HEK293 (cell line): ENCODE measurements at regions not wholly inside any gene's neighbourhood (a gene's known extent, or its start where the extent isn't known, plus 50 kb on each side); places are given as distances from the start of the nearest gene placed in this dataset.

ENCODE experiments used
- CTCF ChIA-PET: fragments of 350-600 bp; formaldehyde crosslinking; extraction: SDS; loops from one replicate; lab custom pipeline; 2021; ENCODE audit warnings: antibody characterized with exemption; lab: Yijun Ruan, JAX
- POLR2A ChIA-PET: fragments of 300-600 bp; formaldehyde crosslinking; extraction: SDS; loops from one replicate; lab custom pipeline; 2020; ENCODE audit warnings: antibody characterized with exemption, inconsistent platforms; lab: Yijun Ruan, JAX
- H3K27ac ChIP-seq: fragments of 200-500 bp; sonication (Bioruptor generic); 2 replicates; pipeline ENCODE4 v1.5.1; 2014; ENCODE audit warnings: low read depth, low read length, control low read depth, inconsistent platforms; ENCODE audit errors: extremely low read depth
- H3K36me3 ChIP-seq, 2 experiments: fragments of 200-500 bp in 1 of 2; sonication (Bioruptor generic) in 1 of 2; 1 replicate in 1 of 2; 2 replicates in 1 of 2; pipeline ENCODE4 v1.5.1; 2014 to 2017; ENCODE audit warnings: inconsistent platforms in 2 of 2, low read length in 2 of 2; ENCODE audit not compliant: control insufficient read depth in 2 of 2, insufficient read depth in 1 of 2
- H3K4me1 ChIP-seq: fragments of 200-500 bp; sonication (Bioruptor generic); 2 replicates; pipeline ENCODE4 v1.5.1; 2014; ENCODE audit warnings: mild to moderate bottlenecking, low read length, inconsistent platforms; ENCODE audit not compliant: control insufficient read depth, insufficient read depth
- H3K4me3 ChIP-seq: 2 replicates; pipeline ENCODE4 v1.5.1; 2011; ENCODE audit warnings: low read depth, mild to moderate bottlenecking, control low read depth, low read length, moderate library complexity
- H3K9me3 ChIP-seq: fragments of 200-500 bp; sonication (Bioruptor generic); 2 replicates; pipeline ENCODE4 v1.5.1; 2014; ENCODE audit warnings: low read depth, low read length, inconsistent platforms; ENCODE audit not compliant: control insufficient read depth, insufficient read depth
- EGR2 ChIP-seq: fragments of 450-650 bp; formaldehyde crosslinking; IDR thresholded peaks from 2 replicates; pipeline ENCODE4 v1.5.1; 2016; ENCODE audit warnings: low read depth, missing biosample characterization, missing genetic modification characterization
- GLI2 ChIP-seq: fragments of 450-650 bp; formaldehyde crosslinking; IDR thresholded peaks from 2 replicates; pipeline ENCODE4; 2017; ENCODE audit warnings: missing biosample characterization, missing genetic modification characterization, low read depth, borderline replicate concordance
- IKZF3 ChIP-seq: fragments of 450-650 bp; IDR thresholded peaks from 2 replicates; pipeline ENCODE4 v1.5.0; 2018; ENCODE audit warnings: missing biosample characterization, mild to moderate bottlenecking, missing genetic modification characterization, moderate library complexity
- OSR2 ChIP-seq: fragments of 450-650 bp; formaldehyde crosslinking; IDR thresholded peaks from 2 replicates; pipeline ENCODE4 v1.5.1; 2016; ENCODE audit warnings: missing biosample characterization, missing genetic modification characterization
- PRDM4 ChIP-seq: fragments of 450-650 bp; formaldehyde crosslinking; IDR thresholded peaks from 2 replicates; pipeline ENCODE4 v1.5.1; 2017; ENCODE audit warnings: missing biosample characterization, missing genetic modification characterization
- ZBTB7A ChIP-seq: fragments of 450-650 bp; formaldehyde crosslinking; IDR thresholded peaks from 2 replicates; pipeline ENCODE4 v1.5.1; 2016; ENCODE audit warnings: low read depth, missing biosample characterization, missing genetic modification characterization
- ZBTB8A ChIP-seq: fragments of 450-650 bp; formaldehyde crosslinking; IDR thresholded peaks from 2 replicates; pipeline ENCODE4 v1.5.1; 2016; ENCODE audit warnings: missing biosample characterization, missing genetic modification characterization
- ZEB2 ChIP-seq: fragments of 450-650 bp; formaldehyde crosslinking; IDR thresholded peaks from 2 replicates; pipeline ENCODE4 v1.5.1; 2016; ENCODE audit warnings: missing biosample characterization, missing genetic modification characterization
- ZFP69B ChIP-seq: fragments of 450-650 bp; formaldehyde crosslinking; IDR thresholded peaks from 2 replicates; pipeline ENCODE4 v1.5.1; 2016; ENCODE audit warnings: missing biosample characterization, missing genetic modification characterization
- ZIC2 ChIP-seq: fragments of 450-650 bp; formaldehyde crosslinking; IDR thresholded peaks from 2 replicates; pipeline ENCODE4 v1.5.1; 2016; ENCODE audit warnings: missing biosample characterization, missing genetic modification characterization
- ZNF10 ChIP-seq: fragments of 450-650 bp; formaldehyde crosslinking; IDR thresholded peaks from 2 replicates; pipeline ENCODE4 v1.5.1; 2017; ENCODE audit warnings: missing biosample characterization, missing genetic modification characterization
- ZNF121 ChIP-seq: fragments of 450-650 bp; formaldehyde crosslinking; IDR thresholded peaks from 2 replicates; pipeline ENCODE4 v1.5.1; 2016; ENCODE audit warnings: missing biosample characterization, missing genetic modification characterization
- ZNF155 ChIP-seq: fragments of 450-650 bp; formaldehyde crosslinking; IDR thresholded peaks from 2 replicates; pipeline ENCODE4 v1.5.1; 2016; ENCODE audit warnings: missing biosample characterization, missing genetic modification characterization
- ZNF157 ChIP-seq: fragments of 450-650 bp; formaldehyde crosslinking; IDR thresholded peaks from 2 replicates; pipeline ENCODE4 v1.5.1; 2016; ENCODE audit warnings: missing biosample characterization, missing genetic modification characterization
- ZNF214 ChIP-seq: fragments of 450-650 bp; formaldehyde crosslinking; IDR thresholded peaks from 2 replicates; pipeline ENCODE4 v1.5.1; 2017; ENCODE audit warnings: missing biosample characterization, mild to moderate bottlenecking, missing genetic modification characterization, borderline replicate concordance
- ZNF23 ChIP-seq: fragments of 450-650 bp; formaldehyde crosslinking; IDR thresholded peaks from 2 replicates; pipeline ENCODE4 v1.5.1; 2016; ENCODE audit warnings: missing biosample characterization, missing genetic modification characterization, borderline replicate concordance
- ZNF24 ChIP-seq: fragments of 450-650 bp; formaldehyde crosslinking; IDR thresholded peaks from 2 replicates; pipeline ENCODE4 v1.5.1; 2016; ENCODE audit warnings: missing biosample characterization, missing genetic modification characterization
- ZNF341 ChIP-seq: fragments of 450-650 bp; formaldehyde crosslinking; IDR thresholded peaks from 2 replicates; pipeline ENCODE4; 2016; ENCODE audit warnings: low read depth, missing biosample characterization, missing genetic modification characterization
- ZNF350 ChIP-seq: fragments of 450-650 bp; formaldehyde crosslinking; IDR thresholded peaks from 2 replicates; pipeline ENCODE4 v1.5.0; 2017; ENCODE audit warnings: missing biosample characterization, mild to moderate bottlenecking, missing genetic modification characterization
- ZNF354C ChIP-seq: fragments of 450-650 bp; formaldehyde crosslinking; IDR thresholded peaks from 2 replicates; pipeline ENCODE4 v1.5.1; 2016; ENCODE audit warnings: missing biosample characterization, missing genetic modification characterization, low read depth, borderline replicate concordance
- ZNF366 ChIP-seq: fragments of 450-650 bp; formaldehyde crosslinking; conservative IDR thresholded peaks from 2 replicates; pipeline ENCODE4 v1.5.1; 2016; ENCODE audit warnings: missing biosample characterization, missing genetic modification characterization
- ZNF426 ChIP-seq: fragments of 450-650 bp; formaldehyde crosslinking; IDR thresholded peaks from 2 replicates; pipeline ENCODE4 v1.5.1; 2017; ENCODE audit warnings: missing biosample characterization, missing genetic modification characterization, mild to moderate bottlenecking, inconsistent platforms, moderate library complexity
- ZNF449 ChIP-seq: fragments of 450-650 bp; formaldehyde crosslinking; IDR thresholded peaks from 2 replicates; pipeline ENCODE4 v1.5.1; 2017; ENCODE audit warnings: missing biosample characterization, mild to moderate bottlenecking, missing genetic modification characterization, moderate library complexity
- ZNF768 ChIP-seq: fragments of 450-650 bp; formaldehyde crosslinking; IDR thresholded peaks from 2 replicates; pipeline ENCODE4 v1.5.1; 2018; ENCODE audit warnings: missing biosample characterization, mild to moderate bottlenecking, missing genetic modification characterization
- ZNF792 ChIP-seq: fragments of 450-650 bp; formaldehyde crosslinking; IDR thresholded peaks from 2 replicates; pipeline ENCODE4 v1.5.1; 2016; ENCODE audit warnings: missing biosample characterization, missing genetic modification characterization

GRCh38 chr5:58315794-58316193 is 144.1 kb downstream of the PLK2 start:
- POLR2A ChIA-PET: no interaction called here
- CTCF ChIA-PET: interaction anchor here (0.7 kb wide), 1 partner anchor 394 kb away, joined by 3 read pairs; no protein-coding TSS in a partner anchor
- no peak for TF ChIP-seq IKZF3 (tag by site-specific recombination)
- TF ChIP-seq ZNF10 (tag by site-specific recombination): no peak
- no peak for TF ChIP-seq ZNF155 (tag by site-specific recombination)
- TF ChIP-seq ZNF354C: no peak
- no peak for TF ChIP-seq ZNF214 (tag by site-specific recombination)
- TF ChIP-seq ZNF24 (tag by site-specific recombination): no peak
- no peak for TF ChIP-seq ZNF23
- no peak for TF ChIP-seq ZNF426 (tag by site-specific recombination)
- no peak for TF ChIP-seq OSR2 (tag by site-specific recombination)
- TF ChIP-seq ZBTB7A (tag by site-specific recombination): no peak
- TF ChIP-seq ZNF121: no peak
- TF ChIP-seq ZNF792: no peak

GRCh38 chr5:58314356-58315210 is 145.3 kb downstream of the PLK2 start:
- no peak overlapping the region for H3K27ac ChIP-seq
- POLR2A ChIA-PET: no interaction called here
- CTCF ChIA-PET: interaction anchor here (0.7 kb wide), 1 partner anchor 21 kb away, joined by 5 read pairs; no protein-coding TSS in a partner anchor
- no peak for TF ChIP-seq ZIC2 (tag by site-specific recombination)
- TF ChIP-seq ZNF350 (tag by site-specific recombination): peak; percentile 58; the same call in 1 of the 2 replicates
- TF ChIP-seq, all 188 proteins: peak for 1
- Histone ChIP-seq H3K4me1 (no peaks in the 10 kb centered on the region), H3K9me3 (no peaks in the 10 kb centered on the region), H3K4me3 (no peak overlapping the region), H3K36me3 (no peaks in the 10 kb centered on the region)

More at GRCh38 chr5:58315794-58316193, 144.1 kb downstream of the PLK2 start:
- H3K4me3 ChIP-seq: no peak overlapping the region
- no peaks in the 10 kb centered on the region for H3K4me1 ChIP-seq
- H3K27ac ChIP-seq: no peak overlapping the region
- no peaks in the 10 kb centered on the region for H3K36me3 ChIP-seq
- no peaks in the 10 kb centered on the region for H3K9me3 ChIP-seq

GRCh38 chr5:58312299-58312698 is 147.6 kb downstream of the PLK2 start:
- CTCF ChIA-PET: interaction anchor here (0.6 to 0.7 kb wide), 3 partner anchors 16 to 428 kb away, joined by 3 to 5 read pairs (median 3); no protein-coding TSS in a partner anchor

More at GRCh38 chr5:58312299-58312698, 147.6 kb downstream of the PLK2 start:
- TF ChIP-seq ZFP69B (tag by site-specific recombination): no peak
- TF ChIP-seq ZNF449 (tag by site-specific recombination): no peak
- no peak for TF ChIP-seq ZNF366 (tag by site-specific recombination)
- TF ChIP-seq ZNF768: no peak
- no peak for TF ChIP-seq ZNF155 (tag by site-specific recombination)
- no peak for TF ChIP-seq PRDM4 (tag by site-specific recombination)
- TF ChIP-seq ZEB2: no peak
- TF ChIP-seq ZNF157: no peak
- TF ChIP-seq ZBTB8A (tag by site-specific recombination): no peak
- no peak for TF ChIP-seq GLI2 (tag by site-specific recombination)
- no peak for TF ChIP-seq EGR2 (tag by site-specific recombination)
- TF ChIP-seq ZNF341 (tag by site-specific recombination): no peak
- H3K36me3 ChIP-seq: no peaks in the 10 kb centered on the region
- POLR2A ChIA-PET: no interaction called here
- H3K27ac ChIP-seq: no peak overlapping the region
- H3K4me3 ChIP-seq: no peak overlapping the region
- H3K4me1 ChIP-seq: no peaks in the 10 kb centered on the region
- no peaks in the 10 kb centered on the region for H3K9me3 ChIP-seq
